ENCODE measurements at regions not wholly inside any gene's neighbourhood (a gene's known extent, or its start where the extent isn't known, plus 50 kb on each side); places are given as distances from the start of the nearest gene placed in this dataset.
A peak's percentile ranks its signal among the peaks of the same experiment; 100 is the strongest.
"Not testable (repeated sequence)": the region's sequence is repeated elsewhere in the genome, so short reads cannot be mapped to it uniquely, and the experiment has no call there.

DNA sequence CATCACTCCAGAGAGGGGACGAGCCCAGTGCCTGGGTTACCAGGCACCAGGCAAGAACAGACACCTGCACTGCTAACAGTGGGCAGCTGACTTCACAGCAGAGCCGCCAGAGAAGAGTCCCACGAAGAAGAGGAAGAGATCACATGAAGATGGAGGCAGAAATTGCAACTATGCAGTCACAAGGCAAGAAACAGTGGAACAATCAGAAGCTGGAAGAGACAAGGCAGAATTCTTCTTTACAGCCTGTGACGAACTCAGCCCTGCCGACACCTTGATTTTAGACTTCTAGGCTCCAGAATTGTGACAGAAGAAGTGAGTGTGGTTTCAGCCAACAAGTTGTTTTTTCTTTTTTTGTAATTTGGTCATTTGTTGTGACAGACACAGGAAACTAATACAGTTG is 59.2 kb downstream of the IL12A start:
- no peak for DNase-seq (ENCODE audit: low spot score)

DNA sequence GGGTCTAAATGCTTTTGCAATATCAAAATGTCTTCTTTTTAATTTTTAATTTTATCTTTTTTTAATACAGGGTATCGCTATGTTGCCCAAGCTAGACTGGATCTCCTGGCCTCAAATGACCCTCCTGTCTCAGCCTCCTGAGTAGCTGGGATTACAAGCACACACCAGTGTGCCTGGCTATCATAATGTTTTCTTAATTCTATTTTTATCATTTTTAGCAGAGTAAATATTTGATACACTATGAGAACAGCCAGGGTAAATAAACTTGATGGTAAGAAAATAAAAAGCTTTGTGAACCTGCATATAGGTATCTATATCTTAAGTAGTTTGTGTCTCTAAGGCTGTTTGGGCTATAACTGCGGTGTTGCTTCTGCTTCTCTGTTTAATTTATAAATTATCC is 60.4 kb downstream of the IL12A start:
- DNase-seq (ENCODE audit: low spot score), result no peak

DNA sequence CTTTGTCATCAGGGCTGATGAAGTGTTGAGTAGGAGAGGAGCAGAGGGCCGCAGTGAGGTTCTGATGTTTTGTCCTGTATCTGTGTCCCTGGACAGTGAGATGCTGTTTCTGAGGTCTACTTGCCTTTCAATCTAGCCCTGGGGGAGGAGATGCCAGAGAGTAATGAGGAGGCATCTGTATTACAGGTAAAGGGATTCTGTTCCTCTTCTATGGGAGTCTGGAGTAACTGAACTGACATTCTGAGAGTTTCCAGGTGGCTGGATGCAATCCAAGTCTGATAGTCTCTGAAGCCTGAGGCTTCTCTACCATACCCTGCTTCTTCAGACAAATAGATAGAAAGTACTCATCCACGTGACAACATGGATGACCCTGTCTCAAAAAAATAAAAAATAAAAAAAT is 60.9 kb downstream of the IL12A start:
- DNase-seq (ENCODE audit: low spot score), result peak; percentile 86

DNA sequence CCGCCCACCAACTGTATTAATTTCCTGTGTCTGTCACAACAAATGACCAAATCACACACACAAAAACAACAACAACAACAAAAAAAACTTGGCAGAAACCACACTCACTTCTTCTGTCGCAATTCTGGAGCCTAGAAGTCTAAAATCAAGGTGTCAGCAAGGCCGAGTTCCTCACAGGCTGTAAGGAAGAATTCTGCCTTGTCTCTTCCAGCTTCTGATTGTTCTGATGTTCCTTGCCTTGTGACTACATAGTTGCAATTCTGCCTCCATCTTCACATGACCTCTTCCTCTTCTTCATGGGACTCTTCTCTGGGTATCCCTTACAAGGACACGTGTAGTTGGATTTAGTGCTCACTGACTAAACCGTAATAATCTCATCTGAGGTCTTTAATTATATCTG is 61.4 kb downstream of the IL12A start:
- no peak for DNase-seq (ENCODE audit: low spot score)

DNA sequence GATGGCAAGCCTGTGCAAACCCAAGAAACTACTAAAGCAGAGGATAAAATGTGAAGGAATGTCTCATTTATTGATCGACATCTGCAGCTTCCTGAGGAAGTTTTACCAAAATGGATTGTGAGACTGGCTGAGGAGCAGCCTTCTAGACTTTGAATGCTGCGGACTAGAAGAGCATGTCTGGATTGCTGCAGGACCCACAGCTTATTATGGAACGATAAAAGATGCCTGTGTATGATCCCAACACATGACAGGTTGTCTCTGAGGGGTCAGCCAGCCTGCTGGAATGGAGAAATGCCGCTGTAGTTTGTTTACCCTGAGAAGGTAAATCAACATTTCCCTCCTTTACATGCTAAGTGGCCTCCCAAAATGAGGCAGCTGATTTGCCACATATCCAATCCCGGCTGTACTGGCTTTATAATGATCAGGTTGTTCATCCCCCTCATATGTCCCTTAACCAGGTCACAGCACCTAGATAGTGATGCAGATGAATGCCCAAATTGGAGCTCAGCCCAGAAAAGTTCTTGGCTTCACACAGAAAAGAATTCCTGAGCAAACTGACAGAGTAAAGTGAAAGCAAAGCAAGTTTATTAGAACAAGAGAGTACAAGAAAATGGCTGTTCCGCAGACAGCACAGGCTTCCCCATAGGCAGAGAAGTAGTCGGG is 63.9 kb downstream of the IL12A start:
- no peak for DNase-seq (ENCODE audit: low spot score)

DNA sequence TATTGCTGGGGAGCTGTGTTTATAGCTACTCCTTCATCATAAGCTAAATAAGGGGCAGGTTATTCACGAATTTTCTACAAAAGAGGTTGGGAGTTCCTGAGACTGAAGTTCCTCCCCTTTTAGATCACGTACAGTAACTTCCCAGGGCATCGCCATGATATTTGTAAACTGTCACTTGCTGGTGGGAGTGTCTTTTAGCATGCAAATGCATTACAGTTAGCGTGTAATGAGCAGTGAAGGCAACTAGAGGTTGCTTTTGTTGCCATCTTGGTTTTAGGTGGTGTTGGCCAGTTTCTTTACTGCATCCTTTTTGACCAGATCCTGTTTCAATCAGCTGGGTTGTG is 64.4 kb downstream of the IL12A start:
- DNase-seq (ENCODE audit: low spot score), result no peak

DNA sequence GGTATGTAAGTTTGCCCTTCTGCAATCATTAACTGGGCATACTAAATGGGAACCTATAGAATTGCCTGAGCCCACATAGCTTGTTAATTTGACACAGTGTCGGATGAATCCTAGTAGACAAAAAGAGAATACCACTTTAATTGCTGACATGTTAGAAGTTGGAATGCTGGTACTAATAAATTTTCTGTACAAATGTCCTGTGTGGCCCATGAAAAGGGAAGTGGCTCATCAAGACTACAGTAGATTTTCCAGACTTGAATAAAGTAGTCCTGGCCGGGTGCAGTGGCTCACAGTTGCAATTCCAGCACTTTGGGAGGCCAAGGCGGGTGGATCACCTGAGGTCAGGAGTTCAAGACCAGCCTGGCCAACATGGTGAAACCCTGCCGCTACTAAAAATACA is 66.2 kb downstream of the IL12A start:
- not testable (repeated sequence) for DNase-seq (ENCODE audit: low spot score)

DNA sequence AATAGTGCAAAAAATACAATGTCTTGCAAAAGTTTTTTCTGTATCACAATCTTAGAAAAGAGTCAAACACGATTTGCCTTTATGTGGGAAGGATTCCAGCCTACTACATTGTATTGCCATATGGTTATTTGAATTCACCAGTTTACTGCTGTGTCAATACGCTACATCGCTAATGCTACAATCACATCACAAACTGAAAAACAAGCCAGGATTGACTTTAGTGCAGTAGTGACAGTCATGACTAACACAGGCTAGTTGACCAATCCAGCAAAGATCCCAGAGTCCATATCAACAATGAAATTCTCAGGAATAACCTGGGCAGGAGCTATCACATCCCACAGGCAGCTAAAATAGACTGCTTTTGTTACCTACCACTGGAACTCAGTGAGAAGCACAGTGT is 67.0 kb downstream of the IL12A start:
- DNase-seq (ENCODE audit: low spot score), result no peak

DNA sequence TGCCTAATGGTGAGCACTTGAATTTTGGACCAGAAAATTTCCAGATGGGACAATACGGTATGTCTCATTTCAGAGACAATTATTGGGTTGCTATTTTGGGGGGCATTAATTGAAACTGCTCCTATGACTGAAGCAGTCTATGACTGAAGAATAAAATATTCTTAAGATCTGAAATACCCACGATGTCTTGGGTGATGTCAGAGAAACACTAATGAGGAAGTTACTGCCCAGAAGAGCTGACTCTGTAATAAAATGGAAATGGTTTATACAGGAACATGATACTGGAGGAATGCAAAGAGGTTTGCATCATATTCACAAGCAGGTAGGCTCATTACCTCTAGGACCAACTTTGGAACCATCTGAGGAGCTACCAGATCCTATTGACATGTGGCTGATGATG is 68.7 kb downstream of the IL12A start:
- no peak for DNase-seq (ENCODE audit: low spot score)

DNA sequence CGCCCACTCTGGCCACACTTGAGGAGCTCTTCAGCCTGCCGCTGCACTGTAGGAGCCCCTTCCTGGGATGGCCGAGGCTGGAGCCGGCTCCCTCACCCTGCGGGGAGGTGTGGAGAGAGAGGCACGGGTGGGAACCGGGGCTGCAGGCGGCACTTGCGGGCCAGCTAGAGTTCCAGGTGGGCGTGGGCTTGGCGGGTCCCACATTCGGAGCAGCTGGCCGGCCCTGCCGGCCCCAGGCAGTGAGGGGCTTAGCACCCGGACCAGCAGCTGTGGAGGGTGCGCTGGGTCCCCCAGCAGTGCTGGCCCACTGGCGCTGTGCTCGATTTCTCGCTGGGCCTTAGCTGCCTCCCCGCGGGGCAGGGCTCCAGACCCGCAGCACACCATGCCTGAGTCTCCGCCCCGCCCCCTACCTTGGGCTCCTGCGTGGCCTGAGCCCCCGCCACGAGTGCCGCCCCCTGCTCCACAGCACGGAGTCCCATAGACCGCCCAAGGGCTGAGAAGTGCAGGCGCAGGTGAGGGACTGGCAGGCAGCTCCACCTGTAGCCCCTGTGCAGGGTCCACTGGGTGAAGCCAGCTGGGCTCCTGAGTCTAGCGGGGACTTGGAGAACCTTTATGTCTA is 71.9 kb downstream of the IL12A start:
- no peak for DNase-seq (ENCODE audit: low spot score)

DNA sequence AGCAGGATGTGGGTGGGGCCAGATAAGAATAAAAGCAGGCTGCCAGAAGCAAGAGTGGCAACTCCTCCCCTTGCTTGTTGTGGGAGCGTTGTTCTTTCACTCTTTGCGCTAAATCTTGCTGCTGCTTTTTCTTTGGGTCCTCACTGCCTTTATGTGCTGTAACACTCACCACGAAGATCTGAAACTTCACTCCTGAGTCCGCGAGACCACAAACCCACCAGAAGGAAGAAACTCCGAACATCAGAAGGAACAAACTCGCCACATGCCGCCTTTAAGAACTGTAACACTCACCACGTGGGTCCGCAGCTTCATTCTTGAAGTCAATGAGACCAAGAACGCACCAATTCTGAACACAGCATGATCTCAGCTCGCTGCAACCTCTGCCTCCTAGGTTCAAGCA is 72.9 kb downstream of the IL12A start:
- no peak for DNase-seq (ENCODE audit: low spot score)

DNA sequence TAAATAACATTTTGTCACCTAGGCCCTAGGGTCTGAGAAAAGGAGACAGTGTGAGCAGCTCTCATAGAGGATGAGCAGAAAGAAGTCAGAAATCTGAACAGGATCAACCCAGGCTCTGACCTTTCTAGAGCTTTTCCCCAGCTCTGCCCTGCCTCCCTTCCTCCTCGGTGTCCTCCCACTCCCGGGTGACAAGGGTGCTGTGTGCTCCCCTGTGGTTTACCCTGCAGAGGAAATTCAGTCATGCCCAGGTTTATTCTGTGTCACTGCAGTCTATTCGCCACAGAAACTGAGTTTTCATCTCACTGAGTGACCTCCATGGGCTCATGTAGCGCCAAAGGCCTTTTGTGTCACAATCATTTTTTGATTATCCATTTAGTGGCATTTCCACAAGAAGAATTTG is 76.6 kb downstream of the IL12A start:
- DNase-seq (ENCODE audit: low spot score), result no peak

DNA sequence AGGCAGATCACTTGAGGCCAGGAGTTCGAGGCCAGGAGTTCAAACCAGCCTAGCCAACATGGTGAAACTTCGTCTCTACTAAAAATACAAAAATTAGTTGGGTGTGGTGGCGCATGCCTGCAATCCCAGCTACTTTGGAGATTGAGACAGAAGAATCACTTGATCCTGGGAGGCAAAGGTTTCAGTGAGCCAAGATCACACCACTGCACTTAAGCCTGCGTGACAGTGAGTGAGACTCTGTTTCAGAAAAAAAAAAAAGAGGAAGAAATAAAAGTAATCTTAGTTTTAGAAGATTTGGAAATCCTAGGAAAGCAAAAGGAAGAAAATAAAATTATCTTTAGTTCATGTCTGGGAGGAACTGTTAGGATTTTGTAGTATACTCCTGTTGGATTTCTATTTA is 77.2 kb downstream of the IL12A start:
- no peak for DNase-seq (ENCODE audit: low spot score)

DNA sequence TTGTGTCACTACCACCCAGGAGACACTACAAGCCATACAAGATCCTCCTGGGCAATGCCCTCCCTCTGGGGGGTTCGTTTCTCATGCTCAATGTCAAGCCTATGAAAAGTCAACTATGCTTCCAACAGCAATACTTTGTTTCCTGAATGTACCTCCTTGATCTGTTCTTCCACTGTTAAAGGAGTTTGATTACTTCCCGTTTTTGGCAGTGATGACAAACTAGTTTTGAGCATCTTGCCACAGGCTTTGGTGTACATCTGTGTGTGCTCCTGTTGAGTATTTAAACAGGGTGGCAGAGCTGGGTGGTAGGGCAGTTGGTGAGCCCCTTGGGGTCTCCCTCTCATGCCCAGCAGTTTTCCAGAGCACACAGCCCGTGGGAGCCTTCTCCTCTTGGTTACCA is 81.4 kb downstream of the IL12A start:
- no peak for DNase-seq (ENCODE audit: low spot score)

DNA sequence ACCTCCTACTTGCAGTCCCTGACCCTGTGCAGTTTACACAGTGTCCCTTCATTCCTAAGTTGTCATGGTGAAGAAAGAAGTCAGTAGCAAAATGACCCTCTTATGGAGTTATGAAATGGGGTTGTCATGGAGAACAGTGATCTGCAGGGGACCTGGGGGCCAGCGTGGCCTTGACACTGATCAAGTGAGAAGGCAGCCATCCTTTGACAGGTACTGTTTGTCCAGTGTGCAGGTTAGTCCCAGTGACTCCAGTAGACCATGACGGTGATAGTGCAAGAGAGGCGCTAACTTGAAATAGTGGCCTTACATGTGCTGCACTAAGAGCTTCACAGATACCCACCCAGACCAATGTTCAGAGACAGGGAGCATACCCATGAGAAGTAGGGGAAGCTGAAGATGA is 87.9 kb downstream of the IL12A start:
- no peak for DNase-seq (ENCODE audit: low spot score)

DNA sequence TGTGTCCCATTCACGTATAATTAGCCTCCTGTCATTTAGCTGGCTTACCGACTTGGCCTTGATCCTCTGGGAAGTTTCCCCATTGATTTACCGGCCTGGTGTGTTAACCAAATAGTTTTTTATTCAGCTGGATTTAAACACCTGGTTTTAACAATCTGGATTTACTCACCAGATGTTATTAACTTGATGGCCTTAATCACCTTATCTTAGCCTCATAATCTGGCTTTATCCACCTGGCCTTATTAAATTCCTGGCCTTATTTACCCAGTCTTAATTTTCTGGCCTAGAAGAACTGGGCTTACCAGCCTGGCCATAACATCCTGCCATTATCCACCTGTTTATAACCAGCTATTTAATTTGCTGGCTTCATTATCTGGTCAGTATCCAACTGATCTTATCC is 89.9 kb downstream of the IL12A start:
- DNase-seq (ENCODE audit: low spot score), result no peak

DNA sequence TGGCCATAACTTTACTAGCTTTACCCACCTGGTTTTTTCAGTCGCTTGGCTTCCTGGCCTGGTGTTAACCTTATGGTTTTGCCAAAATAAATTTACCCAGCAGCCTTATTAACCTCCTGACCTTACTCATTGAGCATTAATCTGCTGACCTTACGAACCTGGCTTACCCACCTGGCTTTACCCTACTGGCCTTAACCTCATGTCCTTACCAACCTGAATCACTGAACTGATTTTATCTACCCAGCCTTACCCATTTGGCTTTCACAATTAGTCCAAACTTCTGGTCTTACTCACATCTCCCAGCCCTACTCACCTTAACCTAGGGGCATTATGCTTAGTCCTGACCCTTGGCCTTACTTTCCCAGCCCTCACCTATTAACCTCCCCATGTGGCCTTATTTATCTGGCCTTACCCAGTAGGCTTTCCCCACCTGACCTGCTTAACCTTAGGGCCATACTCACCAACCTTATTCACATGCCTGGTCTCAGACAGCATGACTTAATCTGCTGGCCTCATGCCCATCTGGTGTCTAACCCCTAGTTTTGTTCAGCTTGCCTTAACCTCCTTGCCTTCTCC is 93.4 kb downstream of the IL12A start:
- DNase-seq (ENCODE audit: low spot score), result no peak

DNA sequence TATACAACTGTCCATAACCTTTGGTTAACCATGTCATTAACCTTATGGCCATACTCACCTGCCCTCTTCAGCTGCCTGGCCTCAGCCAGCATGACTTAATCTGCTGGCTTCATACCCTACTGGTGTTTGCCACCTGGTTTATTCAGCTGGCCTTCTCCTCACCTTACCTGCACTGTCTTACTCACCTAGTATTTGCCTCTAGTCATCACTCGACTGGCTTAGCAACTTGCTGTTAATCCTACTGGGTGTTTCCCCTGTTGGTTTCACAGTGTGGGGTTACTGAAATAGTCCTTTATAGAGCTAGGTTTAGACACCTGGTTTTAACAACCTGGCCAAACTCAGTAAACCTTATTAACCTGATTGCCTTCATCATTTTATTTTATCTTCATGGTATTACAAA is 96.4 kb downstream of the IL12A start:
- no peak for DNase-seq (ENCODE audit: low spot score)

DNA sequence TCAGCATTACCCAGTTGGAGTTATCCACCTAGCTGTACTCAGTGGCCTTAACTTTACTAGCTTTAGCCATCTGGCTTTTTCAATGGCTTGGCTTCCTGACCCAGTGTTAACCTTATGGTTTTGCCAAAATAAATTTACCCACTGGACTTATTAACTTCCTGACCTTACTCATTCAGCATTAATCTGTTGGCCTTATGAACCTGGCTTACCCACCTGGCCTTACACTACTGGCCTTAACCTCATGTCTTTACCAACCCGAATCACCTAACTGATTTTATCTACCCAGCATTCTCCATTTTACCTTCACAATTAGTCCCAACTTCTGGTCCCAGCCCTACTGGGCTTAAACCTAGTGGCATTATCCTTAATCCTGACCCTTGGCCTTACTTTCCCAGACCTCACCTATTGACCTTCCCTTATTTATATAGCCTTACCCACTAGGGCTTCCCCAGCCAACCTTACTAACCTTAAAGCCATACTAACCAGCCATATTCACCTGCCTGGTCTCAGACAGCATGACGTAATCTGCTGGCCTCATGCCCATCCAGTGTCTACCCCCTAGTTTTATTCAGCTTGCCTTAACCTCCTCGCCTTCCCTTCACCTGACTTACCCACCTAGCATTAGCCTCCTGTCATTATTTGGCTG is 100.0 kb downstream of the IL12A start:
- DNase-seq (ENCODE audit: low spot score), result no peak

DNA sequence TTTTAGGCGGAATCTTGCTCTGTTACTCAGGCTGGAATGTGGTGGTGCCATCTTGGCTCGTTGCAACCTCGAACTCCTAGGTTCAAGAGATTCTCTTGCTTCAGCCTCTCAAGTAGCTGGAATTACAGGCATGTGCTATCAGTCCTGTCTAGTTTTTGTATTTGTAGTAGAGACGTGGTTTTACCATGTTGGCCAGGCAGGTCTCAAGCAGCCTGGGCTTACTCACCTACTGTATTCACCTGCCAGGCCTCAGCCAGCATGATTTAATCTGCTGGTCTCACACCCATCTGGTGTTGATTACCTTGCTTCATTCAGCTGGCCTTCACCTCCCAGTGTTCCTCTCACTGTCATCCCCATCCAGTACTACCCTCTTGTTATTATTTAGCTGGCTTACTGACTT is 102.0 kb downstream of the IL12A start:
- DNase-seq (ENCODE audit: low spot score), result no peak

DNA sequence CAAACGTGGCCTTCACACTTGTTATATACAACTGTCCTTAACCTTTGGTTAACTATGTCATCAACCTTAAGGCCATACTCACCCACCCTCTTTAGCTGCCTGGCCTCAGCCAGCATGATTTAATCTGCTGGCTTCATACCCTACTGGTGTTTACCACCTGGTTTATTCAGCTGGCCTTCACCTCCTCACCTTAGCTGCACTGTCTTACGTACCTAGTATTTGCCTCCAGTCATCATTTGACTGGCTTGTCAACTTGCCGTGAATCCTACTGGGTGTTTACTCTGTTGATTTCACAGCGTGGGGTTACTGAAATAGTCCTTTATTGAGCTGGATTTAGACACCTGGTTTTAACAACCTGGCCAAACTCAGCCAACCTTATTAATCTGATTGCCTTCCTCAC is 102.8 kb downstream of the IL12A start:
- no peak for DNase-seq (ENCODE audit: low spot score)

DNA sequence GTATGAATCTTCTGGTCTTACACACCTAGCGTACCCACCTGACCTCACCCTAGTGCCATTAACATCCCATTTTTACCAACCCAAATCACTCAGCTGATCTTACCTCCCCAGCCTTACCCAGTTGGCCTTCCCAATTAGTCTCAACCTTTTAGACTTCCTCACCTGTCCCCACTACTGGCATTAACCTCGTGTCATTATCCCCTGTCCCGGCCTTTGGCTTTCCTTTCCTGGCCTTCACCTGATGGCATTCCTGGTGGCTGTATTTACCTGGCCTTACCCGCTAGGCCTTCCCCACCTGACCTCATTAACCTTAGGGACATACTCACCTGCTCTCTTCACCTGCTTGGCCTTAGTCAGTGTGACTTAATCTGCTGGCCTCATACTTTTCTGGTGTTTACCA is 104.1 kb downstream of the IL12A start:
- DNase-seq (ENCODE audit: low spot score), result no peak

DNA sequence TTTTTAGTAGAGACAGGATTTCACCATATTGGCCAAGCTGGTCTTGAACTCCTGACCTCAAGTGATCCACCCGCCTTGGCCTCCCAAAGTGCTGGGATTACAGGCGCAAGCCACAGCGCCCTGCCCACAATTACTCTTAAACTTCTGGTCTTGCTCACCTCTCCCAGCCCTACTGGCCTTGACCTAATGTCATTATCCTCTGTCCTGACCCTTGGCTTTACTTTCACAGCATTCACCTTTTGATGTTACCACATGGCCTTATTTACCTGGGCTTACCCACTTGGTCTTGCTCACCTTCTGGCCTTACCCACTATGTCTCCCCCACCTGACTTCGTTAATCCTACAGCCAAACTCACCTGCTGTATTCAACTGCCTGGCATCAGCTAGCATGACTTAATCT is 105.9 kb downstream of the IL12A start:
- no peak for DNase-seq (ENCODE audit: low spot score)

Measured in SK-N-DZ (cell line).